GM12872 (cell line): ENCODE measurements at regions not wholly inside any gene's neighbourhood (a gene's known extent, or its start where the extent isn't known, plus 50 kb on each side); places are given as distances from the start of the nearest gene placed in this dataset.

Source experiments
- TF ChIP-seq, protein P1 (sequence below): IDR thresholded peaks from 3 replicates; pipeline ENCODE4 v1.5.1; 2011; ENCODE audit warnings: low read depth, mild to moderate bottlenecking, low read length, moderate library complexity; ENCODE audit not compliant: insufficient read depth

GRCh38 chr12:90211017-90211416 lies 502.4 kb upstream of the ATP2B1 start:
- TF ChIP-seq, protein P1, sequence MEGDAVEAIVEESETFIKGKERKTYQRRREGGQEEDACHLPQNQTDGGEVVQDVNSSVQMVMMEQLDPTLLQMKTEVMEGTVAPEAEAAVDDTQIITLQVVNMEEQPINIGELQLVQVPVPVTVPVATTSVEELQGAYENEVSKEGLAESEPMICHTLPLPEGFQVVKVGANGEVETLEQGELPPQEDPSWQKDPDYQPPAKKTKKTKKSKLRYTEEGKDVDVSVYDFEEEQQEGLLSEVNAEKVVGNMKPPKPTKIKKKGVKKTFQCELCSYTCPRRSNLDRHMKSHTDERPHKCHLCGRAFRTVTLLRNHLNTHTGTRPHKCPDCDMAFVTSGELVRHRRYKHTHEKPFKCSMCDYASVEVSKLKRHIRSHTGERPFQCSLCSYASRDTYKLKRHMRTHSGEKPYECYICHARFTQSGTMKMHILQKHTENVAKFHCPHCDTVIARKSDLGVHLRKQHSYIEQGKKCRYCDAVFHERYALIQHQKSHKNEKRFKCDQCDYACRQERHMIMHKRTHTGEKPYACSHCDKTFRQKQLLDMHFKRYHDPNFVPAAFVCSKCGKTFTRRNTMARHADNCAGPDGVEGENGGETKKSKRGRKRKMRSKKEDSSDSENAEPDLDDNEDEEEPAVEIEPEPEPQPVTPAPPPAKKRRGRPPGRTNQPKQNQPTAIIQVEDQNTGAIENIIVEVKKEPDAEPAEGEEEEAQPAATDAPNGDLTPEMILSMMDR = no peak

DNA sequence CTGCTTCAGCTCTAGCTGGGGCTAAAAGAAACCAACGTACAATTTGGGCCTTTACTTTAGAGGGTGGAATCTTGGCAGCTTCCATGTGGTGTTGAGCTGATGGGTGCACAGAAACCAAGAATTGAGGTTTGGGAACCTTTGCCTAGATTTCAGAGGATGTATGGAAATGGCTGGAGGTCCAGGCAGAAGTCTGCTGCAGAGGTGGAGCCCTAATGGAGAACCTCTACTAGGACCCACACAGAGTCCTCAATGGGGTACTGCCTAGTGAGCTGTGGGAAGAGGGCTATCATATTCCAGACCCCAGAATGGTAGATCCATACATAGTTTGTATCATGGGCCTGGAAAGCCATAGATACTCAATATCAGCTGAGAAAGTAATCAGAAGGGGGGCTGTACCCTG lies 500.4 kb upstream of the ATP2B1 start:
- TF ChIP-seq, protein P1 = no peak

GRCh38 chr12:90207799-90208198 lies 499.2 kb upstream of the ATP2B1 start:
- TF ChIP-seq, protein P1 = no peak

GRCh38 chr12:90205165-90205564 lies 496.5 kb upstream of the ATP2B1 start:
- TF ChIP-seq, protein P1 = no peak

- TF ChIP-seq, protein P1 = no peak
Measured at GRCh38 chr12:90203556-90203955, 494.9 kb upstream of the ATP2B1 start.

DNA sequence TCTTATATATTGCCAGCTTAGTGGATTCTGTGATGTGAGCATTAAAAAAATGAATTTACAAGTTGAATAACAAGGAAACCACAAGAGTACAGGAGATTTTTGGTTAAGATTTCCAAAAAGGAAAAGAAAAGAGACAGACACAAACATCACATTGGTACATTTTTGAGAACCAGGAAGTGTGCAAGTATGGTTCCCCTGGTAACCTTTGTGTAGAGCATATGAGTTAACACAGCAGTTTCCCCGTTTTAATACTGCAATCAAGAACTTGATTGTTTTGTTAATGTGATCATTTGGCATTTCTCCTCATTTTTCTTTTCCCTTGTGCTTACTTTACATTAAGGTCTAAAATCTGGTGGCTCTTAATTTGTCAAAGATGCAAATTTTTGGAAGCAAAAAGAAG lies 490.4 kb upstream of the ATP2B1 start:
- TF ChIP-seq, protein P1 = no peak

DNA sequence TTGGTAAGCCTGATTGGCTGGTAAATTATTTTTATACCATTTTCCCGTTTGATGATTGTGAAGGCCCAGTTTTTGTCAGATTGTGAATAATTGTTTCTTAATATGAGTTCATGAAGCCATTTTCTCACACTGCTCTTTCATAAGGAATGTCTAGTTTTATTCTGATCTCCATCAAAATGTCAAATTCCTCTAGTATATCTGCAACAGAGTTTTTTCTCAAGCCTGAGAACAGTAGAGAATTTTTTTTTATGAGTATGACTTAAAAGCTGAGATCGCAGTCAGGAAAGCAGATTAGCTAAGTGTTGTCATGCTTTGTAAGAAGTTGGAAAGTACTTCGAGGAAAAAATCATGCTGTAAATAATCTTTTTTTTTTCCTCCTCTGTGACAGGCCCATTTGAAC lies 484.9 kb upstream of the ATP2B1 start:
- TF ChIP-seq, protein P1 = no peak

DNA sequence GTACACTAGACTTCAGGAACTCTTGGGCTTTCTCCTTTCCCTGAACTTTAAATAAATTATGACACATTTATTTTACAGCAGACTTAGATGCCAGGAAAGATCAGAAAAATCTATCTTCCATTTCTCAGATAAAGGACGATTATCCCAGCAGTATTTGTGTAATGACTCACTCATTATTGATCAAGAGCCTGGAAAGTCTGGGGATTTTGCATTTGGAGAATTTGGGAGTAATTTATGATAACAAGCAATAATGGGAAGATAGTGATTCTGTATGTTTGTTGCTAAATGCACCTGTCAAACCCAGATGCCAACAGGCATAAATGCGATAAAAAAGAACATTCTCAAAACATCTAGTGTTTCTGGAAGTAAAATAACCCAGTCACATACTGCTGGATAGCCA lies 480.2 kb upstream of the ATP2B1 start:
- TF ChIP-seq, protein P1 = no peak
